ENCODE measurements at regions not wholly inside any gene's neighbourhood (a gene's known extent, or its start where the extent isn't known, plus 50 kb on each side); places are given as distances from the start of the nearest gene placed in this dataset.

DNA sequence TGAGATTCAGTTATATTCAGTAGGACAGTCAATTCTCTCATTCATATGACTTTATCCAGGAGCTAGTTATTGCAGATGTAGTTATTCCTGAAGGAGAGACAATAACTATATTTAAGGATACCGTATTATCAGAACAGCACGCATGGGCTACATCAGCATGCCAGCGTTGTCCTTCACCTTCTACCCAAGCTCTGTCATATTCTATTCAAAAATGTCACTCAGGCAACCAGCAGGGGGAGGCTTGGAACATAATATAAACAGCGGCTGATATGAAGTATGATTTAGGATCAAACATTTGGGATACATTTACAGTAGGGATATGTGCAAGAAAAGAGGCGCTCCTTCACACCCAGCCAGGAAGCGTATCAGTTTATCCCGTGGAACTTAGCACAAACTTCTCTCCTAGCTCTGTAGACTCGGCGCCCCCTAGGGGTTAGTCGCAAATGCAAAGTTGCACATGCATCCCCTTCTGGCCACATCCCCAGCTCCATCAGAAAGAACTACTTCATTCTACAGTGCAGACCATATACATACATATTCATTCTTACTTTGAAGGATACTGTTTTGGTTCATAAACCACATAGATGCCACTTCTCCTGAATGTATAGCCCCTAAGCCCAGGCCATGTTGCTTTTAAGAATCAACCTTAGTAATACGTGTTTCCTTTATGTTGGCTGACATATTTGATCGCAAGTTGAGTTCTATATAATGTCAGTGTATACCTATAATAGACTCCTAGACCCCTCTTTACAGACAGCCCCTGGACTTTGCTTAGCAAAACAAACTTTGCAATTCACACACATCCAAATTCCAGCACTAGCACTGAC lies 759.4 kb downstream of the ADCYAP1 start:
- TF ChIP-seq GATA2 (IDR thresholded peaks at IDR 0.05; ENCODE audit: low read depth, low read length) (no peak), GATA3 (IDR thresholded peaks at IDR 0.05; ENCODE audit: low read depth, low read length) (no peak)
